Muscle layer of colon (tissue), 2 donors: ENCODE measurements at regions not wholly inside any gene's neighbourhood (a gene's known extent, or its start where the extent isn't known, plus 50 kb on each side); places are given as distances from the start of the nearest gene placed in this dataset.

Experiments used
- H3K27ac ChIP-seq: one replicate; pipeline ENCODE4 v1.7.0; 2013; ENCODE audit warnings: low read depth, mild to moderate bottlenecking, low read length, moderate library complexity
- H3K27me3 ChIP-seq, 2 donors: one replicate each; pipeline ENCODE4 v1.7.0; 2013; ENCODE audit warnings: low read length in 2 of 2, mild to moderate bottlenecking in 2 of 2; ENCODE audit not compliant: insufficient read depth in 2 of 2, control insufficient read depth in 1 of 2
- H3K36me3 ChIP-seq: one replicate; pipeline ENCODE4 v1.7.0; 2013; ENCODE audit warnings: mild to moderate bottlenecking, low read length; ENCODE audit not compliant: insufficient read depth
- H3K4me1 ChIP-seq: one replicate; pipeline ENCODE4 v1.7.0; 2013; ENCODE audit warnings: mild to moderate bottlenecking, low read length; ENCODE audit not compliant: insufficient read depth
- H3K4me3 ChIP-seq, 2 donors: one replicate each; pipeline ENCODE4 v1.7.0; 2013; ENCODE audit warnings: low read length in 2 of 2, low read depth in 1 of 2, mild to moderate bottlenecking in 1 of 2, moderate library complexity in 1 of 2
- H3K9ac ChIP-seq: one replicate; pipeline ENCODE4 v1.7.0; 2013; ENCODE audit warnings: low read length
- H3K9me3 ChIP-seq: one replicate; pipeline ENCODE4 v1.7.0; 2013; ENCODE audit warnings: mild to moderate bottlenecking, low read length
- donor health status: abdominal sarcoma.
- donor health status: Adenocarcinoma of cecum.

GRCh38 chr16:79519448-79519847 lies 81.1 kb downstream of the MAF start:
- no peaks in the 10 kb centered on the region for H3K36me3 ChIP-seq
- H3K27ac ChIP-seq: no peak overlapping the region
- H3K27me3 ChIP-seq: no peaks in the 10 kb centered on the region
- H3K4me1 ChIP-seq: no peaks in the 10 kb centered on the region
- H3K9ac ChIP-seq: no peak overlapping the region
- H3K9me3 ChIP-seq: no peaks in the 10 kb centered on the region
- H3K4me3 ChIP-seq: no peak overlapping the region

DNA sequence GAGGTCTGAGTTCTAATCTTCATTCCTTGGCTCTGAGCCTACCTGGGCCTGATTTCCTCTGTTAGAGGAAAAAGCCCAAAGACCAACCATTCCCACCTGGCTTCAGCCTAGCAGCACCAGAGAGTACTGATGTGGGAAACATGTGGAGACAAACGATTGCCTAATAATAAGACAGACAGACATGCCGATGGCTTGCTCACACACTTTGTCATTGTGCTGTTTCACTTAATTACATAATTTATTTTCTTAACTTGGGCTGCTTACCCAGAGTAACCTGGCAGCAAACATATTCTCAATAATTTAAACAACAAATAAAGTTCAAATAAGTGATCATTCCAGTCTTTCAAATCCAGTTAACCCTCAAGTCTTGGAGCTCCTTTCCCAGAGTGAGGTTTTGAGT lies 83.4 kb downstream of the MAF start:
- H3K36me3 ChIP-seq: no peaks in the 10 kb centered on the region
- no peak overlapping the region for H3K9ac ChIP-seq
- H3K27ac ChIP-seq: no peak overlapping the region
- no peaks in the 10 kb centered on the region for H3K9me3 ChIP-seq
- H3K4me1 ChIP-seq: no peaks in the 10 kb centered on the region
- no peak overlapping the region for H3K4me3 ChIP-seq
- H3K27me3 ChIP-seq: no peaks in the 10 kb centered on the region

- Histone ChIP-seq H3K36me3 (no peaks in the 10 kb centered on the region), H3K9ac (no peak overlapping the region), H3K9me3 (no peaks in the 10 kb centered on the region), H3K27ac (no peak overlapping the region), H3K4me1 (peaks cover 15% of the 10 kb centered on the region), H3K4me3 (no peak overlapping the region), H3K27me3 (no peaks in the 10 kb centered on the region)
These were observed 89.7 kb downstream of the MAF start for GRCh38 chr16:79510879-79511278.

DNA sequence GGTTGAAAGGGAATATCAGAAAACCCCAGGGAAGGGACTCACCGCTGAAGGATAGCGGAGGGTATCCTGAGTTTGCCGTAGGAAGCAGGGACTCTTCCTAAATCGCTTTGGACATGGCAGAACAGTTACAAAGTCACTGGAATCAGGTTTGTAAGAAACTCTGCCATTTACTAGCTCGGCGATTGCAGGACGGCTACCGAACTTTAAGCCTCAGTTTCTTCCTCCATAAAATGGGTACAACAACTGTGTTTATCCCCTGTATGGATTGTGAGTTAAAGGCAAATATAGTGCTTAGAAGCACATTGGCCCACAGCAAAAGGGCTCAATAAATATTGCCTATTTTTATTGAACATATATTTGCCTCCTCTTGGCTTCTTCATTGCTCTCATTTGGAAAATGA lies 90.6 kb downstream of the MAF start:
- H3K4me1 ChIP-seq: peaks cover 15% of the 10 kb centered on the region
- H3K9ac ChIP-seq: no peak overlapping the region
- no peaks in the 10 kb centered on the region for H3K27me3 ChIP-seq
- H3K4me3 ChIP-seq: no peak overlapping the region
- H3K9me3 ChIP-seq: no peaks in the 10 kb centered on the region
- no peak overlapping the region for H3K27ac ChIP-seq
- H3K36me3 ChIP-seq: no peaks in the 10 kb centered on the region

DNA sequence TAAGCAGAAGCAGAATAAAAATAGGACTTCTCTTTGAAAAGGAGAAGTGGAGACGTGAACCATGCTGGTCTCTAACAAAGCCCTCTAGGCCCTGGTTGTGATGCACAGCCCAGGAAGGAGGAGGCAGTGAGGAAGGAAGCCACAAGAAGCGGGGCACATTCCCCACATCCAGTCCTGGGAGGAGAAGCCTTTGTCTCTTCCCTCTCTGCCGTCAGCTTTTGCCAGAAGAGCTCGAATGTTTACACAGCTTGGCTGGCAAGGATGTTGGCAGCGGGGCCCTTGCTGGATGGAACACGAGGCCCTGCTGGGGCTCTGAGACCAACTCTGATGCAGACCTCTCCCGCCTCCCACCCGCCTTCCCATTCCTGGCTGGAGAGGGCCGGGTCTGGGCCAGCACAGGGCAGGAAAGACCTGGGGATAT lies 91.3 kb downstream of the MAF start:
- Histone ChIP-seq H3K9ac (no peak overlapping the region), H3K27me3 (no peaks in the 10 kb centered on the region), H3K4me3 (no peak overlapping the region), H3K36me3 (no peaks in the 10 kb centered on the region), H3K4me1 (peaks cover 15% of the 10 kb centered on the region), H3K27ac (no peak overlapping the region), H3K9me3 (no peaks in the 10 kb centered on the region)

GRCh38 chr16:79508294-79508693 lies 92.2 kb downstream of the MAF start:
- Histone ChIP-seq H3K36me3 (no peaks in the 10 kb centered on the region), H3K4me1 (peaks cover 15% of the 10 kb centered on the region), H3K27me3 (no peaks in the 10 kb centered on the region), H3K9ac (no peak overlapping the region), H3K27ac (no peak overlapping the region), H3K9me3 (no peaks in the 10 kb centered on the region), H3K4me3 (no peak overlapping the region)

- Histone ChIP-seq H3K9me3 (no peaks in the 10 kb centered on the region), H3K4me1 (peaks cover 15% of the 10 kb centered on the region), H3K27me3 (no peaks in the 10 kb centered on the region), H3K36me3 (no peaks in the 10 kb centered on the region), H3K9ac (no peak overlapping the region), H3K27ac (no peak overlapping the region), H3K4me3 (no peak overlapping the region)
These were observed 95.2 kb downstream of the MAF start for GRCh38 chr16:79505344-79505743.

GRCh38 chr16:79503511-79503910 lies 97.0 kb downstream of the MAF start:
- no peak overlapping the region for H3K27ac ChIP-seq

GRCh38 chr16:79501446-79501845 lies 99.1 kb downstream of the MAF start:
- no peak overlapping the region for H3K27ac ChIP-seq
- no peaks in the 10 kb centered on the region for H3K9me3 ChIP-seq
- H3K4me3 ChIP-seq: no peak overlapping the region
- no peaks in the 10 kb centered on the region for H3K36me3 ChIP-seq
- no peaks in the 10 kb centered on the region for H3K4me1 ChIP-seq
- no peak overlapping the region for H3K9ac ChIP-seq
- H3K27me3 ChIP-seq: no peaks in the 10 kb centered on the region

More at GRCh38 chr16:79503511-79503910, 97.0 kb downstream of the MAF start:
- Histone ChIP-seq H3K9me3 (no peaks in the 10 kb centered on the region), H3K4me1 (peaks cover 2% of the 10 kb centered on the region), H3K9ac (no peak overlapping the region), H3K36me3 (no peaks in the 10 kb centered on the region), H3K4me3 (no peak overlapping the region), H3K27me3 (no peaks in the 10 kb centered on the region)

GRCh38 chr16:79500866-79501265 lies 99.7 kb downstream of the MAF start:
- Histone ChIP-seq H3K9ac (no peak overlapping the region), H3K4me3 (no peak overlapping the region), H3K36me3 (no peaks in the 10 kb centered on the region)

GRCh38 chr16:79500286-79500685 lies 100.3 kb downstream of the MAF start:
- Histone ChIP-seq H3K27me3 (no peaks in the 10 kb centered on the region), H3K9me3 (no peaks in the 10 kb centered on the region), H3K9ac (no peak overlapping the region), H3K36me3 (no peaks in the 10 kb centered on the region), H3K4me3 (no peak overlapping the region), H3K4me1 (no peaks in the 10 kb centered on the region), H3K27ac (no peak overlapping the region)

More at GRCh38 chr16:79500866-79501265, 99.7 kb downstream of the MAF start:
- H3K27ac ChIP-seq: no peak overlapping the region
- H3K9me3 ChIP-seq: no peaks in the 10 kb centered on the region
- no peaks in the 10 kb centered on the region for H3K4me1 ChIP-seq
- H3K27me3 ChIP-seq: no peaks in the 10 kb centered on the region

GRCh38 chr16:79498928-79499327 lies 101.6 kb downstream of the MAF start:
- no peak overlapping the region for H3K27ac ChIP-seq
- no peaks in the 10 kb centered on the region for H3K4me1 ChIP-seq
- H3K9ac ChIP-seq: no peak overlapping the region
- H3K4me3 ChIP-seq: no peak overlapping the region
- H3K36me3 ChIP-seq: no peaks in the 10 kb centered on the region
- H3K9me3 ChIP-seq: no peaks in the 10 kb centered on the region
- H3K27me3 ChIP-seq: no peaks in the 10 kb centered on the region
